Testis (tissue), 2 donors: ENCODE measurements at regions not wholly inside any gene's neighbourhood (a gene's known extent, or its start where the extent isn't known, plus 50 kb on each side); places are given as distances from the start of the nearest gene placed in this dataset.
"Not testable (repeated sequence)": the region's sequence is repeated elsewhere in the genome, so short reads cannot be mapped to it uniquely, and the experiment has no call there.

ENCODE experiments used
- CTCF ChIP-seq, 3 experiments: fragments of 450-650 bp in 2 of 3; fragments of 200-600 bp in 1 of 3; sonication (generic) in 1 of 3; IDR thresholded peaks; one replicate each; pipeline ENCODE4 v1.5.1; 2016 to 2019; ENCODE audit warnings: antibody characterized with exemption in 3 of 3, mild to moderate bottlenecking in 2 of 3, moderate library complexity in 1 of 3
- POLR2A ChIP-seq: fragments of 450-650 bp; IDR thresholded peaks from one replicate; pipeline ENCODE4 v1.6.1; 2017; ENCODE audit warnings: antibody characterized with exemption, mild to moderate bottlenecking, moderate library complexity

GRCh38 chr15:30295150-30295844 is 98.0 kb downstream of the CHRFAM7A start:
- not testable (repeated sequence) for TF ChIP-seq CTCF (IDR thresholded peaks at IDR 0.05); POLR2A
